NCI-H1417 (cell line): ENCODE measurements at regions not wholly inside any gene's neighbourhood (a gene's known extent, or its start where the extent isn't known, plus 50 kb on each side); places are given as distances from the start of the nearest gene placed in this dataset.

Experiments used
- DNase-seq, 3 experiments: peaks; one replicate each; lab custom pipeline; 2025; lab: John Stamatoyannopoulos, UW

DNA sequence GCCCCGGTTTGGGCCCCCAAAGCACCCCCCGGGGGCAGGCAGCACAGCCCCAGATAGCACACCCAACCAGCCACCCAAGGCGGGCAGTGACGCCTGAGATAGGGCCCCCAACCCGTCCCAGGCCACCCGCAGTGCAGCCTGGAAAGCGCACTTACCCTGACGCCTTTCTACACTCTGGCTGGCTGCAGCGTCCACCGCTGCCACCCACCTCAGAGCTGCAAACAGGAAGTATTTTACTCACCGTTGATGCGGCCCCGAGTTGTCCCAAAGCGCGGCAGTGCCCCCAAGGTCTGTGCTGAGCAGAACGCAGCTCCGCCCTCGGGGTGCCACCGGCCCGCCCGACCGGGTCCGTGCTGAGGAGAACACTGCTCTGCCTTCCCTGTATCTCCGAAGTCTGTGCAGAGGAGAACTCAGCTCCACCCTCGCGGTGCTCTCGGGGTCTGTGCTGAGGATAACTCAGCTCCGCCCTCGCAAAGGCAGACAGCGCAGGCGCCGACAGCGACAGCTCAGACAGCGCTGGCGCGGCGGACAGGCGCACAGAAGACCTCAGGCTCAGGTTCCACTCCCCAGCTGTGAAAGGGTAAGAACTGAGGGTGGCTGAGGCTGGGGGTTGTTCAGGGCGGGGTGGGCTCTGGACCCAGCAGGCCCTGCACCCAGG lies 786.9 kb downstream of the CDY1 start:
- no peak for DNase-seq

DNA sequence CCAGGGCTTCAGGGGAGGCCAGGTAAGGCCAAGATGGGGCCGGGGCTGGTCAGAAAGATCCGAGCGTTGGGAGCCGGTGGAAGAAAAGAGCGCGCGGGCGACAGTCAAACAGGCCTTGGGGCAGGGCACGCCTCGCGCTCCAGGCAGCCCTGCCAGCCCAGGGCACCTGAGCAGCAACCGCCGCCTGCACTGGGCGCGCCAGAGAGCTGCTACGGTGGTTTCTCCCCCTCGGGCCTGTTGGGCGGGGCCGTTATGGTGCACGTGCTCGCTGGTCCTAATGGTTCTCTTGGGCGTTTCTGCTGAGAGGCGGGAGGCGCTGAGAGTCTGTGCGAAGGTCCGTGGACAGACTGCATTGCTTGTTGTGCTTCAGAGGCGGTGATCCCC lies 787.4 kb downstream of the CDY1 start:
- no peak for DNase-seq
